ENCODE measurements at regions not wholly inside any gene's neighbourhood (a gene's known extent, or its start where the extent isn't known, plus 50 kb on each side); places are given as distances from the start of the nearest gene placed in this dataset.
"Not testable (repeated sequence)": the region's sequence is repeated elsewhere in the genome, so short reads cannot be mapped to it uniquely, and the experiment has no call there.

GRCh38 chr6:119768201-119768600 lies 418.6 kb upstream of the MAN1A1 start:
- no peak for DNase-seq

DNA sequence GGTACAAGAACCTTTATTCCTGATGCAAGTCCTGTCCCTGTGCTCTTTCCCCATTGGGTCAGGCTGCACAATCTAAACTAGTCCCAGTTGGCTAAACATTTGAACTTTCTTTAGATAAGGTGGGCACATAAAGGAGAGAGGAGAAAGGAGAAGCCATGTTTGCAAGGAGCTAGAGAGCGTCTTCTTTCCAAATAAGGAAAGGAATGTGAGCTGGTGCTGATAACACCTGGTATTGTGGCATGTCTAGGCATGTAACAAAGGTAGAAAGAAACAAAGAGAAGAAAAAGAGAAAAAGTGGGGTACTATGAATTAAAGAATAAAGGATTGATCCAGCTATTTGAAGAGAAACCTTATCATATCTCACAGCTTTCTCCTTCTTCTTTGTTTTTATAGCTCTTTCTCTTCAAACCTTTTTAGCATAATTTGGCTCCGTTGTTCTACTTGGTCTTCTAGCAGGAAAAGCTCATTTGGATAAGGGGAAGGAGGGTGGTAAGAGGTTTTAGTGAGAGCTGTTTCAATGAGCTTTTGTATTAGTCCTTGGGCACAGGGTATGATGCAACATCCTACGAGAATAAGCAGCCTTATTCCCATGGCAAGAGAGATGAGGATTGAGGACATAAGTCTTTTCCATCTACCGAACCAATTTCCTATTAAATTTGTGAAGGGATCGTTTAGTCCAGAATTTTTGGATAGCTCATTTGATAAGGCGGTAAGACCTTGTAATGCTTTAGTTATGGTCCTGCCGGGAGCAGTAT lies 415.5 kb upstream of the MAN1A1 start:
- no peak for DNase-seq

DNA sequence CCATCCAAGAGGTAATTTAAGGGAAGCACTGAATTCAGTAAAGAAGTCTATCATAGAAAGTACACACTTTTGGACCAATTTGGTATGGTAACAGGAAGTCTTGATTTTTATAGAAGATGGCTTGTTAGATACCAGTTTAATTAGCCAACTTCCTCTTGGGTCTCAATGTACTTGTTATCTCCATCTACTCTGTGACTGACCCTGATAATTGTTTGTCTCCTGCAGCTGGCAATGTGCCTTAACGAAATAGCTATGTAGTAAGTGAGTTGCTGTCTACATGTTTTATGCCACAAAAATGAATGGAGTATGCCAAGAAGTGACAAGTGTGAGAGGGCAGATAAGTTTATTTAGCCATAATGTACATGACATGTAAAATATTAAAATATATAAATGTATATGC lies 410.5 kb upstream of the MAN1A1 start:
- no peak for DNase-seq

DNA sequence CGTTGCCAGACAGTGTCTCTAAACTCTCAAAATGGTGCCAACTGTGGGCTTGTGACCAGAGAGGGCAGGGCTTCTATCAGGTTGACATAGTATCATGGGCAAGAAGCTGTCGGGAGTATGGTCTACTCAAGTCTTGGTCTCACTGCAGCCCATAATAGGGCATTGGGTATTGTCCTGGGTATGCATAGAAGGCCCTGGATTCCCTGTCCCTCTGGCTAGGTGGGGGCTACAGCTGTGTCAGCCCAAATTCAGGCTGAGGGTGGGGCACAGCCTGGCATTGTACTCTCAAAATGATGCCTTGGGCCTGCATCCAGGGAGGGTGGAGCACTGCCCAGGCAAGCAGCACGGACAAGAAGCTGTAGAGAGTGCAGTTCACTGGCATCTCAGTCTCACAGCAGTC lies 408.8 kb upstream of the MAN1A1 start:
- DNase-seq, result no peak

GRCh38 chr6:119757467-119757866 lies 407.9 kb upstream of the MAN1A1 start:
- no peak for DNase-seq

GRCh38 chr6:119749335-119749734 lies 399.8 kb upstream of the MAN1A1 start:
- DNase-seq, result no peak

DNA sequence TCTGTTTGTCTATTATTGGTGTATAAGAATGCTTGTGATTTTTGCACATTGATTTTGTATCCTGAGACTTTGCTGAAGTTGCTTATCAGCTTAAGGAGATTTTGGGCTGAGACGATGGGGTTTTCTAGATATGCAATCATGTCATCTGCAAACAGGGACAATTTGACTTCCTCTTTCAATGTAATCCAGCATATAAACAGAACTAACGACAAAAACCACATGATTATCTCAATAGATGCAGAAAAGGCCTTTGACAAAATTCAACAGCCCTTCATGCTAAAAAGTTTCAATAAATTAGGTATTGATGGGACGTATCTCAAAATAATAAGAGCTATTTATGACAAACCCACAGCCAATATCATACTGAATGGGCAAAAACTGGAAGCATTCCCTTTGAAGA lies 399.0 kb upstream of the MAN1A1 start:
- DNase-seq, result not testable (repeated sequence)

DNA sequence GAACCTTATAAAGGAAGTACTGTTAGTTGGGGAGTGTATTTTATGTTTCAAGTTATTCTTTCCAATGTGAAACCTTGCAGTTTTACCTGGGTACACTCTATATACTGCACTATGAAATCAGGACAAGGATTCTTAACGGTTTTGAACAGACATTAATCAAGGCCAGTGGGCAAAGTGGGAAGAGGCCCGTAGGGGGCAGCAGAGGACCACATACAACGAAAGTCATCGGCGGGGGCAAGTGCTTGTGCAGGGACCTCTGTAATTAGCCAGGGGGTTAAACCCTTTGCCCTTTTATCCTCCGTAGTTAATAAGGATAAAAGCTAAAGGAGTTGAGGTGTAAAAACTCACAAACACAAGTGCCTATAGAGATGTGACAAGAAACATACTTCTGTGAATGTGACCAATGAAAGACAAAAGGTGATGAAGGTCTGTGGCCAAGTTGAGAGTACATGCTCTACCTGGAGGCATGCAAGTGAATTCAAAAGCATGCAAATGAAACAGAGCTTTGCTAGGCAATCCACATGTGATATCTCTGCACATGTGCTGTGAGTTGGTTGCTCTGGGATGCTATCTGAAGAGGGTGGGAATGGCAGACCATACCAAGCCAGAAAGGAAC lies 392.7 kb upstream of the MAN1A1 start:
- no peak for DNase-seq

DNA sequence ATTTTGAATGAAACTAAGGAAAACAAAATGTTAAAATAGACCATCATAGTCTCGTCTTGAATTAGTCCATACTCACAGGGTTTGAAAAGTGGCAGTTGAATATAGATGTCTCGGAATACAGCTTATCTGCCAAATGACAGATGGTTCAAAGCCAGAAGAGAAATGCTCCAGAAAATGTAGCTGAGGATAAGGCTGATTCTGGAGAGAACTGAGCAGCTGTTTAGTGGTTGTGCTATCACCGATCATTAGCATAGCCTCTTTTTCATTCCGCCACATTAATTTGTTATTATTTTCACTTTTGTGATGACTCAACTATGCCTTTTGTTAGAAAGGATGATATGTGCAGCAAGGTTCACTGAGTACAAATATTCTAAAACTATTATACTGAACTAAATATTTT lies 390.2 kb upstream of the MAN1A1 start:
- no peak for DNase-seq

- DNase-seq, result no peak
Measured at GRCh38 chr6:119738425-119738824, 388.9 kb upstream of the MAN1A1 start.

DNA sequence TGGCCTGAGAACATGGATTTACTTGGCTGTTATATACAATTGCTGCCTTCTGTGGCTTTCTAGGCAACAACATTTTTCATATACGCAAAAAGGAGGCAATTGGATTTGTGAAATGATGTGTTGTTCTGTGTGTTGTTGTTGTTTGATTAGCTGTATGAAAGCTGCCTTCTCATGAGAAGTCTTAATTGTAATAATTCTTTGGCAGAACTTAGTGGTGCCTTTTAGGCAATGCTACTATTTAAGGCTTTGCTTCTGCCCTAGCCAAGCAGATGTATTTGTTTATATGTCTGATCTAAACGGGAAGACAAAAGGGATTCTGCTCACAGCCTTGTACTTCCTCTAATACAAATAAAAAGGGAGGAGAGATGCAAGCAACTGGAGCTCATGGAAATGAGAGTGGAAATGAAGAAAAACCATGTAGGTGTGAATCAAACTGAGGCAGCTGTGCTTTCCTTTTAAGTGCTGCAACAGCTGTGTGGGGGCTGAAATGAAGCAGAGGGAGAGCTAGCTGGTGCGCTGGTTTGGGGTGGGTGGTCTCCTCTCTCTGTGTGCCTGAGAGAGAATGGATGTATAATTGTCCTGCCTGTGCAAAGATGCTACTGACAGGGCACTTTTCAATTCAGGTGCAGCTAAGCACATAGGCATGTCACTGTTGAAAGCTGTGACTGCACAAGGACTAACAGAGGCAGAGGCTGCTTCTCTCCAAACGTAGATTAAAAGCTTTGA lies 386.9 kb upstream of the MAN1A1 start:
- DNase-seq, result no peak

- no peak for DNase-seq
Measured at GRCh38 chr6:119735530-119735929, 386.0 kb upstream of the MAN1A1 start.

- no peak for DNase-seq
Measured at GRCh38 chr6:119734227-119734626, 384.7 kb upstream of the MAN1A1 start.

DNA sequence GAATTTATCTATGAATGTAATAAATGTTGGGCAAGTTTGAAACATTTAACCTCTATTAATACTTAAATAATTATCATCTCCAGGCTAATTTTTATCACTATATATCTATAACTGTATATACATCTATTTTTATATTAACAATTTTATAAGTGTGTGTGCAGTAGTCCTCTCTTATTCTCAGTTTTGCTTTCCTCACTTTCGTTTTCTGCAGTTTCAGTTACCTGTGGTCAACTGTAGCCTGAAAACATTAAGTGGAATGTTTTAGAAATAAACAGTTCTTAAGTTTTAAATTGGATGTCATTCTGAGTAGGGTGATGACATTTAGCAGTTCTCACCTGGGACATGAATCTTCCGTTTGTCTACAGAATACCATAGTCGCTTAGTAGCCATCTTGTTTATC lies 379.4 kb upstream of the MAN1A1 start:
- no peak for DNase-seq

GRCh38 chr6:119728220-119728750 lies 378.7 kb upstream of the MAN1A1 start:
- DNase-seq, result no peak

DNA sequence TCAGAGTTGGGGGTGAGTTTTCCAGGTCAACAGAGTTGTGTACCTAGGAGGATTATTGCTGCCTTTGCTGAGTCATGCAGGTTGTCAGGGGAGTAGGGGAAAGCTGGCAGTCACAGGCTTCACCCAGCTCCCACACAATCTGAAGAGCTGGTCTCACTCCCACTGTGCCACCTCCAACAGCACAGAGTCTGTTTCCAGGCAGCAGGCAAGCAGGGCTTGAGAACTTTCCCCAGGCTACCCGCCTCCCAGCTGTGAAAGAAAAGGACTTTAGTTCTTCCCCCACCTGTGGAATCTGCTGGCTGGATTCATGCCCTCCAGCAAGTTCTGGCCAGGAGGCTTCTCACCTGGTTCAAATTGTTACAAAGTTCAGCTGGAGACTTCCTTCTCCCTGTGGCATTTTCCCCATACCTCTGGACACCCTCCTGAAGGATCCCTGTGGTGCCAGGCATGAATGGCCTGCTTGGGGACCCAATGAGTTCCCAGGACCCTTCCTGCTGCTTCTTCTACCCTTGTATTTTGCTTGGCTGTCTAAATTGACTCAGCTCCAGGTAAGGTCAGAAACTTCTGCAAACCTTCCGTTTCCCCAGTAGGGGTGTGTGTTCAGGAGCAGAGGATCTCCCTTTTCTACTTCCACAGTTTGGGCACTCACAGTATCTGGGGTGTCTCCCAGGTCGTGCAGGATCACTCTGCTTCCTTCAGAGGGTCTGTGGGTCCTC lies 378.1 kb upstream of the MAN1A1 start:
- DNase-seq, result no peak

DNA sequence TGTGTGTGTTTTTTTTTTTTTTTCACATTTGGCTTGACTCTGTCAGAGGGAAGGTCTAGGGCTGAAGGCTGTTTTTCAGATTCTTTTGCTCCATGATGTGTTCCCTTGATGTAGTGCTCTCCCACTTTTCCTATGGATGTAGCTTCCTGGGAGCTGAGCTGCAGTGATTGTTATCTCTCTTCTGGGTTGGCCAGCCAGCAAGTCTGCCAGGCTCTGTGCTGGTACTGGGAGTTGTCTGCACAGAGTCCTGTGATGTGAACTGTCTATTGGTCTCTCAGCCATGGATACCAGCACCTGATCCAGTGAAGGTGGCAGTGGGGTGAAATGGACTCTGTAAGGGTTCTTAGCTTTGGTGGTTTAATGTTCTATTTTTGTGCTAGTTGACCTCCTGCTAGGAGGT lies 377.4 kb upstream of the MAN1A1 start:
- not testable (repeated sequence) for DNase-seq

GRCh38 chr6:119726086-119726485 lies 376.5 kb upstream of the MAN1A1 start:
- DNase-seq, result no peak

- no peak for DNase-seq
Measured at GRCh38 chr6:119720160-119720559, 370.6 kb upstream of the MAN1A1 start.

- no peak for DNase-seq
Measured at GRCh38 chr6:119717942-119718341, 368.4 kb upstream of the MAN1A1 start.

DNA sequence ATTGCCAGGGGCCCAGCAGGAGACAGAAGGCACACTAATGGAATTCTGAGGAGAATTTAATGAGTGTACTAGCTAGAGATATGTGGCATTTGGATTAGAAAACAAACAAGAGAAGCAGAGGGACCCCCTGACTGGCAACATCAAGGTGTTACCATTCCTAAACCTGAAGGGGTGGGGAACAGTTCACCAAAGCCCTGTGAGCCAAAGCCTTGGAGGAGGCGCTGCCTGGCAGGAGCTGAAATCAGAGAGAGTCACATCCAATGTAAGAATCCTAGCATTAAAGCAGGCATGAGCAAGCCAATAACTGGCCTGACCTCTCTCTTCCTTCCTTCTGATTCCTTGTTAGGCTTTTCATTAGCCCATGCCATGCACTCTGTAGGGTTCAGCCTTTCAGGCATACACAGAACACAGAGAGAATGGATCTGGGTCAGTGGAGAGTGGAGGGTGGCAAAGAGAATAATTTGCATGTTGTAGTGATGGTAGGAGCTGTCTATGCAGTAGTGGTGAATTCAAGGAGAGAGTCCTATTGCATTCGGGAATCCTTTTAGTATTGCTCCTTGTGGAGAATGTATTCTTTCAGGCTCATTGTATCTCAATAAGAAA lies 367.2 kb upstream of the MAN1A1 start:
- no peak for DNase-seq

DNA sequence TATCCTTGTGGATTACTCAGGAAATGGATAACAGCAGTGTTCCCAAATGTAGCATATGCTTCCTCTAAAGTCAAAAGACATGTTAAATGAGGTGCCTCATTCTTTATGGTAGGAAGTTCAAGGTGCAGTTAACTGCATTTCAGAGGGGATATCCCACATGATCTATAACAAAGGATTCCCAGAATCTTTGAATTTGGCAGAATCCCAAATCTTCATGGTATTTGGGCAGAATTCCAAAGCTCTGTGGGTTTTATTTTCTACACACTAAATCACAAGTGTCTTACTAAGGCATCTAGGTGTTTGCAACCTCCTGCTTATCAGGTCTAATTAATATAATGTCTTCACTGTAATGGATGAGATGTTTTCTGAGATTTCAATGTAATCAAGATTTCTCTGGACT lies 364.3 kb upstream of the MAN1A1 start:
- DNase-seq, result no peak

DNA sequence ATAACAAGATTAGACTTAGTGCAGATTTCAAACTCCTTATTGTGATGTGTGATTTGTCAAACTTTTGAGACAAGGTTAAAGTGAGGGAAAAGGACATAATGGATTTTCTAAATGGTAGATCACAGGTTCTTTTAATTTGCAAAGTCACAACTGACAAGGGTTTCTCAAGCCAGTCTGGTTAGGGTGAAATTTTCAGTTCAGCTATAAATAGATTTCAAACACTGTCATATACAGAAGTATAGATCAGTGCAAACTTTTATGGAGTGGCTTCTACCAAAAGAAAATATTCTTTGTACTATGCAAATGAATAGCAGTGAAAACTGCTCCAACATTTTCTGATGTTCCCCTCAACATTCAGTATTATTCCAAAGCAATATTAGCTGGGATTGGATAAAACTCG lies 337.1 kb upstream of the MAN1A1 start:
- no peak for DNase-seq

Data from NCI-H510A (cell line).